B cell (primary cell): ENCODE measurements at regions not wholly inside any gene's neighbourhood (a gene's known extent, or its start where the extent isn't known, plus 50 kb on each side); places are given as distances from the start of the nearest gene placed in this dataset.

Experiments used
- EZH2 ChIP-seq: IDR thresholded peaks from 2 replicates; pipeline ENCODE4 v1.6.1; 2012; ENCODE audit warnings: borderline replicate concordance, low read depth, mild to moderate bottlenecking, moderate library complexity, low read length; ENCODE audit not compliant: insufficient read depth, poor library complexity, severe bottlenecking
- TF ChIP-seq, protein P1 (sequence below): fragments of 200-600 bp; IDR thresholded peaks from one replicate; pipeline ENCODE4 v1.8.0; 2022; ENCODE audit warnings: antibody characterized with exemption, mild to moderate bottlenecking

DNA sequence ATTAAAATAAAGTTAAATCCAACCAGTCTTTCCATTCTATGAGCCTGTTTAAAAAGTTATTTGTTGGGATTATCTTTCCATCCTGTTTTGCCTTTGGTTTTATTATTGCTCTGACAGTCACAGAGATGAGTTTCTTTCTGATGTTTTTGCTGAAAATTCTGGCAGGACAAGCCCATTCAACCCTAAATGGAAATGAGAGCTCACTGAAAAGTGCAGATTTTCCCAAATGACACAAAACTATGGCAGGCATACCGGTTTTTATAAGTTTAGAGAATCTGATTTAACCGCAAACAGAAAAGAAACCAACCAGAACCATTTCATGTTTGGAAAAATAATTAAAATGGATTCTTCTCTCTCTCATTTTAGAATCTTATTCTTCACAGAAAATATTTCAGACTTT lies 238.1 kb upstream of the SGO1 start:
- TF ChIP-seq, protein P1, sequence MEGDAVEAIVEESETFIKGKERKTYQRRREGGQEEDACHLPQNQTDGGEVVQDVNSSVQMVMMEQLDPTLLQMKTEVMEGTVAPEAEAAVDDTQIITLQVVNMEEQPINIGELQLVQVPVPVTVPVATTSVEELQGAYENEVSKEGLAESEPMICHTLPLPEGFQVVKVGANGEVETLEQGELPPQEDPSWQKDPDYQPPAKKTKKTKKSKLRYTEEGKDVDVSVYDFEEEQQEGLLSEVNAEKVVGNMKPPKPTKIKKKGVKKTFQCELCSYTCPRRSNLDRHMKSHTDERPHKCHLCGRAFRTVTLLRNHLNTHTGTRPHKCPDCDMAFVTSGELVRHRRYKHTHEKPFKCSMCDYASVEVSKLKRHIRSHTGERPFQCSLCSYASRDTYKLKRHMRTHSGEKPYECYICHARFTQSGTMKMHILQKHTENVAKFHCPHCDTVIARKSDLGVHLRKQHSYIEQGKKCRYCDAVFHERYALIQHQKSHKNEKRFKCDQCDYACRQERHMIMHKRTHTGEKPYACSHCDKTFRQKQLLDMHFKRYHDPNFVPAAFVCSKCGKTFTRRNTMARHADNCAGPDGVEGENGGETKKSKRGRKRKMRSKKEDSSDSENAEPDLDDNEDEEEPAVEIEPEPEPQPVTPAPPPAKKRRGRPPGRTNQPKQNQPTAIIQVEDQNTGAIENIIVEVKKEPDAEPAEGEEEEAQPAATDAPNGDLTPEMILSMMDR: no peak
- no peak for TF ChIP-seq EZH2
